Activated T-helper 9 cell treated with anti-CD3 and anti-CD28 coated beads, Interleukin-2, amount 50 U/mL, for 16 hours (primary cell): ENCODE measurements at regions not wholly inside any gene's neighbourhood (a gene's known extent, or its start where the extent isn't known, plus 50 kb on each side); places are given as distances from the start of the nearest gene placed in this dataset.

Experiments
- DNase-seq: peaks from one replicate; pipeline ENCODE4 v3.0.0-alpha.2; 2020; ENCODE audit warnings: low read depth

GRCh38 chr3:94179059-94179458, 116.2 kb downstream of the NSUN3 start:
- no peak for DNase-seq

GRCh38 chr3:94183551-94183950, 120.7 kb downstream of the NSUN3 start:
- DNase-seq: no peak

GRCh38 chr3:94184781-94185180, 121.9 kb downstream of the NSUN3 start:
- no peak for DNase-seq

- no peak for DNase-seq
Observed at GRCh38 chr3:94185753-94186152, 122.9 kb downstream of the NSUN3 start.

GRCh38 chr3:94187697-94188096, 124.8 kb downstream of the NSUN3 start:
- no peak for DNase-seq

GRCh38 chr3:94195381-94195780, 132.5 kb downstream of the NSUN3 start:
- DNase-seq: no peak

- no peak for DNase-seq
Observed at GRCh38 chr3:94206291-94206690, 143.4 kb downstream of the NSUN3 start.

- no peak for DNase-seq
Observed at GRCh38 chr3:94210256-94210655, 147.4 kb downstream of the NSUN3 start.

- DNase-seq: no peak
Observed at GRCh38 chr3:94217406-94217805, 154.5 kb downstream of the NSUN3 start.

- no peak for DNase-seq
Observed at GRCh38 chr3:94220426-94220825, 157.6 kb downstream of the NSUN3 start.

- no peak for DNase-seq
Observed at GRCh38 chr3:94221829-94222228, 159.0 kb downstream of the NSUN3 start.

GRCh38 chr3:94225148-94225865, 162.4 kb downstream of the NSUN3 start:
- DNase-seq: no peak

- DNase-seq: no peak
Observed at GRCh38 chr3:94226078-94226477, 163.2 kb downstream of the NSUN3 start.

GRCh38 chr3:94232921-94233320, 170.1 kb downstream of the NSUN3 start:
- no peak for DNase-seq

GRCh38 chr3:94234177-94234788, 171.4 kb downstream of the NSUN3 start:
- DNase-seq: no peak

- no peak for DNase-seq
Observed at GRCh38 chr3:94241986-94242385, 179.1 kb downstream of the NSUN3 start.

- no peak for DNase-seq
Observed at GRCh38 chr3:94246171-94246570, 183.3 kb downstream of the NSUN3 start.

- no peak for DNase-seq
Observed at GRCh38 chr3:94248042-94248441, 185.2 kb downstream of the NSUN3 start.

GRCh38 chr3:94249491-94250079, 186.7 kb downstream of the NSUN3 start:
- peak; percentile 19 for DNase-seq

- no peak for DNase-seq
Observed at GRCh38 chr3:94251566-94251965, 188.7 kb downstream of the NSUN3 start.

- no peak for DNase-seq
Observed at GRCh38 chr3:94252316-94252715, 189.5 kb downstream of the NSUN3 start.

- no peak for DNase-seq
Observed at GRCh38 chr3:94256888-94257813, 194.3 kb downstream of the NSUN3 start.
